Epithelial cell of prostate (primary cell): ENCODE measurements at regions not wholly inside any gene's neighbourhood (a gene's known extent, or its start where the extent isn't known, plus 50 kb on each side); places are given as distances from the start of the nearest gene placed in this dataset.
"Not testable (repeated sequence)": the region's sequence is repeated elsewhere in the genome, so short reads cannot be mapped to it uniquely, and the experiment has no call there.

Experiments used
- DNase-seq: peaks from one replicate; pipeline ENCODE4 v3.0.0-alpha.2; 2011; ENCODE audit warnings: low read depth, low spot score
- H3K27ac ChIP-seq: fragments of 450-650 bp; 2 replicates; pipeline ENCODE4 v1.5.1; 2017; ENCODE audit warnings: mild to moderate bottlenecking

- DNase-seq: no peak
- H3K27ac ChIP-seq: no peak overlapping the region
These were observed 240.8 kb downstream of the ARHGAP12 start for GRCh38 chr10:31687663-31688482.

DNA sequence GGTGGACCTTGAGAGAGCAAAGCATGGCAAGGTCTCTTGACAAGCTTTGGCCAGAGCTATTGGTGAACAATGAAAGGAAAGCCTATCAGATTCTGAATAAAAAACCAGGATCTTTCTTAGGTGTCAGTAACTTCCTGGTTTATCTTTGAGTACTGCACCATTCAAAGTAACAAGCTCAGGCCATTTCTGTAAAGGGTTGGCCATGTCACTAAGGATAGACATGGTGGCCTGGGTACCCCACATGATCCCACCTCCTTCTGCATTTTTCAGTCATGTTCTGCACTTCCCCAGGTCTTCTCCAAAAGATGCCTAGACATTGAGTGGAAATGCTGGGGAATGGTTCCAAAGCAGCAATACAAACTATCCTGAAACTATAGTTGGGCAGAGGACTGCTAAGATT lies 242.0 kb downstream of the ARHGAP12 start:
- H3K27ac ChIP-seq: no peak overlapping the region
- no peak for DNase-seq

GRCh38 chr10:31683682-31684081 lies 244.9 kb downstream of the ARHGAP12 start:
- DNase-seq: no peak
- no peak overlapping the region for H3K27ac ChIP-seq

GRCh38 chr10:31679936-31680335 lies 248.7 kb downstream of the ARHGAP12 start:
- no peak for DNase-seq
- no peak overlapping the region for H3K27ac ChIP-seq

GRCh38 chr10:31678575-31679516 lies 249.8 kb downstream of the ARHGAP12 start:
- no peak overlapping the region for H3K27ac ChIP-seq
- no peak for DNase-seq

GRCh38 chr10:31678139-31678536 lies 250.5 kb downstream of the ARHGAP12 start:
- no peak for DNase-seq
- H3K27ac ChIP-seq: no peak overlapping the region

GRCh38 chr10:31677195-31678138 lies 251.2 kb downstream of the ARHGAP12 start:
- H3K27ac ChIP-seq: no peak overlapping the region
- DNase-seq: no peak

GRCh38 chr10:31675726-31676125 lies 252.9 kb downstream of the ARHGAP12 start:
- no peak for DNase-seq
- H3K27ac ChIP-seq: no peak overlapping the region

- no peak overlapping the region for H3K27ac ChIP-seq
- DNase-seq: no peak
These were observed 259.3 kb downstream of the ARHGAP12 start for GRCh38 chr10:31669357-31669756.

DNA sequence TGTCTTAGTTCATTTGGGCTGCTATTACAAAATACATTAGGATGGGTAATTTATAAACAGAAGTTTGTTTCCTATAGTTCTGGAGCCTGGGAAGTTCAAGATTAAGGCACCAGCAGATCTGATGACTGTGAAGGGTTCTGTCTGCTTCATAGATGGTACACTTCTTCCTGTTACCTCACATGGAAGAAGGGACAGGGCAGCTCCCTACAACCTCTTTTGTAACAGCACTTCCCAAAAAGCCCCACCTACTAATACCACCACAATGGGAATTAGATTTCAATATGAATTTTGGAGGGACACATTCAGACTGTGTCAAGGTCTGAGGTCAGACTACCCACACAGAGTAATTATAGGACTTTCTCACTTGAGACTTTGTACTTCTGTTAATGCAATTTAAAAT lies 260.3 kb downstream of the ARHGAP12 start:
- H3K27ac ChIP-seq: no peak overlapping the region
- DNase-seq: no peak

DNA sequence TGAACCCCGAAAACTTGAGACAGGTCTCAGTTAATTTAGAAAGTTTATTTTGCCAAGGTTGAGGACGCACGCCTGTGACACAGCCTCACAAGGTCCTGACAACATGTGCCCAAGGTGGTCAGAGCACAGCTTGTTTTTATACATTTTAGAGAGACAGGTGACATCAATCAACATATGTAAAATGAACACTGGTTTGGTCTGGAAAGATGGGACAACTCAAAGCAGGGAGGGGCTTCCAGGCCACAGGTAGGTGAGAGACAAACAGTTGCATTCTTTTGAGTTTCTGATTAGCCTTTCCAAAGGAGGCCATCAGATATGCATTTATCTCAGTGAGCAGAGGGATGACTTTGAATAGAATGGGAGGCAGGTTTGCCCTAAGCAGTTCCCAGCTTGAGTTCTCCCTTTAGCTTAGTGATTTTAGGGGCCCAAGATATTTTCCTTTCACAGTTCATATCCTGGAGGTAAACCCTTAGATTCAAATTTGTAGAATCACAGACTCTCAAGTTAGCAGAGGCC lies 262.8 kb downstream of the ARHGAP12 start:
- not testable (repeated sequence) for DNase-seq, H3K27ac ChIP-seq

DNA sequence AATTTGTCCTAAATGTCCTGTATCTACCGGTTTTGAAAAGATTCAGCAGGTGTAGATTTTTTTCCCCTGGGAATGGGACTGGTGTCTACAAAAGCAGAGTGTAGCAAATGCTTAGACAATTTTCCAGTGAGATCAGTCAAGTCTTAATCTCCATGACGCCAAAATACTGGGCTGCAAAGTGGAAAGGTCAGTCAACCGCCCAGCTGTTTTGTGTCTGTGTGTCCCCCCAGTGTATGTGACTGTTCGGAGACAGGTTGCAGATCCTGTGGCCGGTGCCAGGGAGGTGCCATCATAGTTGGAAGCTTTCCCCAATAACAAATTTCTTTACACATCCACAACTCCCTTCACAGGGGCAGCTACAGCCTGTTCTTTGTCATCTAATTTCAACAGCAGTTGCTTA lies 263.8 kb downstream of the ARHGAP12 start:
- H3K27ac ChIP-seq: no peak overlapping the region

DNA sequence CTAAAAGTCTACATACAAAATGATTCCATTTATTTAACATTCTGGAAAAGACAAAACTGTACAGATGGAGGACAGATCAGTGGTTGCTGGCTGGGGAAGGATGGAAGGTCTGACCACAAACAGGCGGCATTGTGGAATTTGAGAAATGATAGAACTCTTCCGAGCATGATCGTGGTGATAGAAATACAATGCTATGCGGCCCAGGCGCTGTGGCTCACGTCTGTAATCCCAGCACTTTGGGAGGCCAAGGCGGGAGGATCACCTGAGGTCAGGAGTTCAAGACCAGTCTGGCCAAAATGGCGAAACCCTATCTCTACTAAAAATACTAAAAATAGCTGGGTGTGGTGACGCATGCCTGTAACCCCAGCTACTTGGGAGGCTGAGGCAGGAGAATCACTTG lies 264.6 kb downstream of the ARHGAP12 start:
- not testable (repeated sequence) for DNase-seq, H3K27ac ChIP-seq

More for the DNA sequence above, 263.8 kb downstream of the ARHGAP12 start:
- DNase-seq: no peak

- no peak for DNase-seq
- no peak overlapping the region for H3K27ac ChIP-seq
These were observed 268.3 kb downstream of the ARHGAP12 start for GRCh38 chr10:31660300-31660699.

DNA sequence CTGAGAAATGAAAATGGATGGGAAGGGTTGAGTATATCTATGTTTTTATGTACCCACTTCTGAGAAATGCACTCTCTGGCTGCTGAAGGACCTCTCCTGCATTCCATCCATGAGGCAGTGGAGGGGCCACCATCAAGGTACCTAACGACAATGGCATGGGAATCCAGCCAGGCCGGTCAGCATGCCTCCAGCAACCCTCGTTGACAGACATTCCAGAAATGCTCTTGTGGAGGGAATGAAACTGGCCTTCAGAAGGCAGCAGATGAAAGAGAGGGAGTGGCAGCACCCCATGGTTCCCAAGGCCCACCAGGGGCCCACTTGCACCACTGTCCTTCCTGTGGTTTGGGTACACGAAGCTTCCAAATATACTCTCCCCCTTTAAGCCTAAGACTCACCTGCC lies 269.0 kb downstream of the ARHGAP12 start:
- no peak overlapping the region for H3K27ac ChIP-seq
- no peak for DNase-seq

GRCh38 chr10:31657434-31657872 lies 271.2 kb downstream of the ARHGAP12 start:
- H3K27ac ChIP-seq: no peak overlapping the region
- no peak for DNase-seq

GRCh38 chr10:31656851-31657433 lies 271.7 kb downstream of the ARHGAP12 start:
- H3K27ac ChIP-seq: no peak overlapping the region
- DNase-seq: no peak

GRCh38 chr10:31652038-31652437 lies 276.6 kb downstream of the ARHGAP12 start:
- no peak for DNase-seq
- no peak overlapping the region for H3K27ac ChIP-seq

GRCh38 chr10:31650010-31650409 lies 278.6 kb downstream of the ARHGAP12 start:
- no peak overlapping the region for H3K27ac ChIP-seq
- DNase-seq: no peak
